ENCODE measurements at regions not wholly inside any gene's neighbourhood (a gene's known extent, or its start where the extent isn't known, plus 50 kb on each side); places are given as distances from the start of the nearest gene placed in this dataset.

GRCh38 chr3:176512037-176512436 is 685.2 kb downstream of the TBL1XR1 start:
- no peak for TF ChIP-seq CTCF (IDR thresholded peaks at IDR 0.05; ENCODE audit: extremely low read depth, missing control alignments)
- DNase-seq (ENCODE audit: low spot score), result no peak

GRCh38 chr3:176510097-176510496 is 687.2 kb downstream of the TBL1XR1 start:
- no peak for DNase-seq (ENCODE audit: low spot score)
- no peak for TF ChIP-seq CTCF (IDR thresholded peaks at IDR 0.05; ENCODE audit: extremely low read depth, missing control alignments)

GRCh38 chr3:176505878-176506621 is 691.2 kb downstream of the TBL1XR1 start:
- DNase-seq (ENCODE audit: low spot score), result no peak
- no peak for TF ChIP-seq CTCF (IDR thresholded peaks at IDR 0.05; ENCODE audit: extremely low read depth, missing control alignments)

- DNase-seq (ENCODE audit: low spot score), result no peak
- TF ChIP-seq CTCF (IDR thresholded peaks at IDR 0.05; ENCODE audit: extremely low read depth, missing control alignments), result no peak
Observed at GRCh38 chr3:176491084-176491483, 706.2 kb downstream of the TBL1XR1 start.

GRCh38 chr3:176490357-176490756 is 706.9 kb downstream of the TBL1XR1 start:
- no peak for DNase-seq (ENCODE audit: low spot score)
- no peak for TF ChIP-seq CTCF (IDR thresholded peaks at IDR 0.05; ENCODE audit: extremely low read depth, missing control alignments)

GRCh38 chr3:176479248-176479647 is 718.0 kb downstream of the TBL1XR1 start:
- TF ChIP-seq CTCF (IDR thresholded peaks at IDR 0.05; ENCODE audit: extremely low read depth, missing control alignments), result no peak

GRCh38 chr3:176469694-176470205 is 727.5 kb downstream of the TBL1XR1 start:
- DNase-seq (ENCODE audit: low spot score), result no peak
- no peak for TF ChIP-seq CTCF (IDR thresholded peaks at IDR 0.05; ENCODE audit: extremely low read depth, missing control alignments)

More at GRCh38 chr3:176479248-176479647, 718.0 kb downstream of the TBL1XR1 start:
- no peak for DNase-seq (ENCODE audit: low spot score)
